ENCODE measurements at regions not wholly inside any gene's neighbourhood (a gene's known extent, or its start where the extent isn't known, plus 50 kb on each side); places are given as distances from the start of the nearest gene placed in this dataset.

GRCh38 chr3:34411596-34411995 is 613.2 kb downstream of the PDCD6IP start:
- TF ChIP-seq EZH2 (IDR thresholded peaks at IDR 0.05; ENCODE audit: borderline replicate concordance, low read depth, low read length, severe bottlenecking) (no peak), MAX (IDR thresholded peaks at IDR 0.05; ENCODE audit: insufficient read depth, insufficient read length) (no peak), CTCF (IDR thresholded peaks at IDR 0.05; ENCODE audit: extremely low read depth in 1 of 2, insufficient read depth in 1 of 2, low read depth in 1 of 2, low read length in 2 of 2) (no peak), FOS (IDR thresholded peaks at IDR 0.05; ENCODE audit: borderline replicate concordance, insufficient read depth, low read length) (no peak), POLR2A (IDR thresholded peaks at IDR 0.05; ENCODE audit: low read depth, low read length) (no peak), MYC (IDR thresholded peaks at IDR 0.05; ENCODE audit: low read depth, low read length) (no peak), GATA2 (IDR thresholded peaks at IDR 0.05; ENCODE audit: insufficient read depth, insufficient read length, low read depth, low read length) (no peak), POLR2AphosphoS5 (IDR thresholded peaks at IDR 0.05; ENCODE audit: insufficient read depth, low read depth, low read length) (no peak), JUN (IDR thresholded peaks at IDR 0.05; ENCODE audit: borderline replicate concordance, insufficient read depth, insufficient read length, low read depth) (no peak)
- BruUV-seq (replicated peaks) = no TSS peak
- ChIA-PET POLR2A (no interaction called here), CTCF (no interaction called here)
- no peak overlapping the region for H3K4me2 ChIP-seq (ENCODE audit: insufficient read depth, low read length)
- dilution Hi-C loops (cut with MboI; ENCODE audit: extremely low pct_ligation_motif_present, low sequenced_read_pairs) (no loop called here), intact Hi-C loops (cut with micrococcal nuclease) (no loop called here)
- no peak overlapping the region for H3K27ac ChIP-seq (ENCODE audit: insufficient read depth, low read depth, low read length)
- H3K27me3 ChIP-seq (ENCODE audit: control insufficient read depth in 2 of 2, insufficient read depth in 2 of 2, low read length in 2 of 2) = no peaks in the 10 kb centered on the region
- no peaks in the 10 kb centered on the region for H4K20me1 ChIP-seq (replicated peaks; ENCODE audit: control insufficient read depth, extremely low read depth, insufficient read depth, low read length)
- H2AFZ ChIP-seq (ENCODE audit: low read depth, low read length) = no peak overlapping the region
- no peaks in the 10 kb centered on the region for H3K79me2 ChIP-seq (ENCODE audit: control insufficient read depth, insufficient read depth, low read length)
- no peaks in the 10 kb centered on the region for H3K4me1 ChIP-seq (ENCODE audit: control insufficient read depth, extremely low read depth, insufficient read depth, low read length)
- H3K9me3 ChIP-seq (replicated peaks; ENCODE audit: control insufficient read depth, insufficient read depth, low read length) = no peaks in the 10 kb centered on the region
- H3K9me1 ChIP-seq (replicated peaks; ENCODE audit: control insufficient read depth, extremely low read depth, insufficient read depth, low read length) = peaks cover 3% of the 10 kb centered on the region
- H3K36me3 ChIP-seq (ENCODE audit: control insufficient read depth in 2 of 2, extremely low read depth in 1 of 2, insufficient read depth in 2 of 2, low read length in 2 of 2) = no peaks in the 10 kb centered on the region
- DNase-seq (ENCODE audit: low read depth, low spot score) (no peak), FAIRE-seq (no peak)
- no peak overlapping the region for H3K9ac ChIP-seq (replicated peaks; ENCODE audit: extremely low read depth, insufficient read depth, low read length)
- no peak overlapping the region for H3K4me3 ChIP-seq (replicated peaks in 1 of 3; ENCODE audit: insufficient read depth in 1 of 3, low read depth in 1 of 3, low read length in 3 of 3)

Data from endothelial cell of umbilical vein (primary cell).